Mucosa of rectum (tissue), 2 donors: ENCODE measurements at regions not wholly inside any gene's neighbourhood (a gene's known extent, or its start where the extent isn't known, plus 50 kb on each side); places are given as distances from the start of the nearest gene placed in this dataset.

ENCODE experiments used
- H3K27ac ChIP-seq, 2 donors: one replicate each; pipeline ENCODE4 v1.7.0; 2013; ENCODE audit warnings: inconsistent platforms in 2 of 2, low read depth in 2 of 2, low read length in 2 of 2
- H3K27me3 ChIP-seq, 2 donors: one replicate each; pipeline ENCODE4 v1.7.0; 2013; ENCODE audit warnings: low read length in 2 of 2; ENCODE audit not compliant: control insufficient read depth in 2 of 2, insufficient read depth in 2 of 2
- H3K36me3 ChIP-seq, 2 donors: one replicate each; pipeline ENCODE4 v1.7.0; 2013; ENCODE audit warnings: low read length in 2 of 2; ENCODE audit not compliant: control insufficient read depth in 2 of 2, insufficient read depth in 2 of 2
- H3K4me1 ChIP-seq, 2 donors: one replicate each; pipeline ENCODE4 v1.7.0; 2013; ENCODE audit warnings: low read length in 2 of 2, mild to moderate bottlenecking in 1 of 2; ENCODE audit not compliant: control insufficient read depth in 2 of 2, insufficient read depth in 2 of 2
- H3K4me3 ChIP-seq, 2 donors: one replicate each; pipeline ENCODE4 v1.7.0; 2013; ENCODE audit warnings: low read length in 2 of 2
- H3K9ac ChIP-seq, 2 donors: one replicate each; pipeline ENCODE4 v1.7.0; 2013; ENCODE audit warnings: low read length in 2 of 2, low read depth in 1 of 2, mild to moderate bottlenecking in 1 of 2
- H3K9me3 ChIP-seq, 2 donors: one replicate each; pipeline ENCODE4 v1.7.0; 2013; ENCODE audit warnings: low read length in 2 of 2; ENCODE audit not compliant: control insufficient read depth in 2 of 2
- donor health status: healthy.
- donor health status: Normal muscosa, but diverticular disease.

- H3K4me3 ChIP-seq: no peak overlapping the region
- no peaks in the 10 kb centered on the region for H3K4me1 ChIP-seq
- H3K9me3 ChIP-seq: no peaks in the 10 kb centered on the region
- no peaks in the 10 kb centered on the region for H3K27me3 ChIP-seq
- no peak overlapping the region for H3K9ac ChIP-seq
- H3K27ac ChIP-seq: no peak overlapping the region
- H3K36me3 ChIP-seq: no peaks in the 10 kb centered on the region
Observed at GRCh38 chr5:35482167-35482755, 135.4 kb upstream of the SPEF2 start.

- no peaks in the 10 kb centered on the region for H3K27me3 ChIP-seq
- no peaks in the 10 kb centered on the region for H3K4me1 ChIP-seq
- H3K27ac ChIP-seq: peak overlapping the region in 1 of 2 donors; percentile 65
- peak overlapping the region in 1 of 2 donors; percentile 23 for H3K9ac ChIP-seq
- H3K4me3 ChIP-seq: peak overlapping the region; percentile 40 to 69
- no peaks in the 10 kb centered on the region for H3K36me3 ChIP-seq
- H3K9me3 ChIP-seq: no peaks in the 10 kb centered on the region
Observed at GRCh38 chr5:35478856-35479682, 138.6 kb upstream of the SPEF2 start.

- Histone ChIP-seq H3K9ac (no peak overlapping the region), H3K27me3 (no peaks in the 10 kb centered on the region), H3K4me1 (no peaks in the 10 kb centered on the region), H3K27ac (no peak overlapping the region), H3K9me3 (no peaks in the 10 kb centered on the region), H3K36me3 (no peaks in the 10 kb centered on the region), H3K4me3 (no peak overlapping the region)
Observed at GRCh38 chr5:35477911-35478310, 139.8 kb upstream of the SPEF2 start.

- Histone ChIP-seq H3K9me3 (no peaks in the 10 kb centered on the region), H3K9ac (no peak overlapping the region), H3K4me1 (no peaks in the 10 kb centered on the region), H3K27me3 (no peaks in the 10 kb centered on the region), H3K27ac (no peak overlapping the region), H3K4me3 (no peak overlapping the region), H3K36me3 (no peaks in the 10 kb centered on the region)
Observed at GRCh38 chr5:35477321-35477720, 140.3 kb upstream of the SPEF2 start.

GRCh38 chr5:35476797-35477196 lies 140.9 kb upstream of the SPEF2 start:
- H3K9ac ChIP-seq: no peak overlapping the region
- no peaks in the 10 kb centered on the region for H3K36me3 ChIP-seq
- no peaks in the 10 kb centered on the region for H3K4me1 ChIP-seq
- H3K9me3 ChIP-seq: no peaks in the 10 kb centered on the region
- no peak overlapping the region for H3K4me3 ChIP-seq
- no peak overlapping the region for H3K27ac ChIP-seq
- H3K27me3 ChIP-seq: no peaks in the 10 kb centered on the region

- Histone ChIP-seq H3K9ac (no peak overlapping the region), H3K36me3 (no peaks in the 10 kb centered on the region), H3K4me1 (no peaks in the 10 kb centered on the region), H3K27me3 (no peaks in the 10 kb centered on the region), H3K9me3 (no peaks in the 10 kb centered on the region), H3K4me3 (no peak overlapping the region), H3K27ac (no peak overlapping the region)
Observed at GRCh38 chr5:35476036-35476435, 141.6 kb upstream of the SPEF2 start.

- H3K9ac ChIP-seq: no peak overlapping the region
- no peaks in the 10 kb centered on the region for H3K9me3 ChIP-seq
- H3K4me3 ChIP-seq: no peak overlapping the region
- H3K27ac ChIP-seq: no peak overlapping the region
- H3K4me1 ChIP-seq: no peaks in the 10 kb centered on the region
- H3K27me3 ChIP-seq: no peaks in the 10 kb centered on the region
- H3K36me3 ChIP-seq: no peaks in the 10 kb centered on the region
Observed at GRCh38 chr5:35473589-35473988, 144.1 kb upstream of the SPEF2 start.

- Histone ChIP-seq H3K36me3 (no peaks in the 10 kb centered on the region), H3K4me1 (no peaks in the 10 kb centered on the region), H3K4me3 (no peak overlapping the region), H3K9ac (no peak overlapping the region), H3K27me3 (no peaks in the 10 kb centered on the region), H3K27ac (no peak overlapping the region), H3K9me3 (no peaks in the 10 kb centered on the region)
Observed at GRCh38 chr5:35470866-35471265, 146.8 kb upstream of the SPEF2 start.

GRCh38 chr5:35468811-35469210 lies 148.9 kb upstream of the SPEF2 start:
- no peak overlapping the region for H3K4me3 ChIP-seq
- no peak overlapping the region for H3K9ac ChIP-seq
- no peaks in the 10 kb centered on the region for H3K36me3 ChIP-seq
- no peaks in the 10 kb centered on the region for H3K9me3 ChIP-seq
- H3K27me3 ChIP-seq: no peaks in the 10 kb centered on the region
- H3K27ac ChIP-seq: no peak overlapping the region
- H3K4me1 ChIP-seq: no peaks in the 10 kb centered on the region

GRCh38 chr5:35466746-35467145 lies 150.9 kb upstream of the SPEF2 start:
- H3K36me3 ChIP-seq: no peaks in the 10 kb centered on the region
- no peak overlapping the region for H3K27ac ChIP-seq
- H3K4me3 ChIP-seq: no peak overlapping the region
- H3K27me3 ChIP-seq: no peaks in the 10 kb centered on the region
- H3K9me3 ChIP-seq: no peaks in the 10 kb centered on the region
- no peak overlapping the region for H3K9ac ChIP-seq
- H3K4me1 ChIP-seq: no peaks in the 10 kb centered on the region
